IPS-20b (cell line): ENCODE measurements at regions not wholly inside any gene's neighbourhood (a gene's known extent, or its start where the extent isn't known, plus 50 kb on each side); places are given as distances from the start of the nearest gene placed in this dataset.
"Not testable (repeated sequence)": the region's sequence is repeated elsewhere in the genome, so short reads cannot be mapped to it uniquely, and the experiment has no call there.

Experiments
- H3K27ac ChIP-seq: one replicate; pipeline ENCODE4 v1.5.1; 2013; ENCODE audit warnings: low read length
- H3K27me3 ChIP-seq: 2 replicates; pipeline ENCODE4 v1.6.1; 2013; ENCODE audit warnings: mild to moderate bottlenecking, low read length, inconsistent platforms; ENCODE audit not compliant: insufficient read depth
- H3K36me3 ChIP-seq: 2 replicates; pipeline ENCODE4 v1.6.1; 2013; ENCODE audit warnings: low read depth, mild to moderate bottlenecking, inconsistent platforms, low read length, moderate library complexity; ENCODE audit not compliant: insufficient read depth
- H3K4me1 ChIP-seq: 2 replicates; pipeline ENCODE4 v1.6.1; 2013; ENCODE audit warnings: mild to moderate bottlenecking, control low read depth, inconsistent platforms, low read length, moderate library complexity; ENCODE audit not compliant: insufficient read depth
- H3K4me3 ChIP-seq: 2 replicates; pipeline ENCODE4 v1.5.1; 2013; ENCODE audit warnings: mild to moderate bottlenecking, low read length, inconsistent platforms
- H3K9ac ChIP-seq: 2 replicates; pipeline ENCODE4 v1.6.1; 2013; ENCODE audit warnings: low read depth, mild to moderate bottlenecking, inconsistent platforms, low read length, moderate library complexity
- H3K9me3 ChIP-seq: 2 replicates; pipeline ENCODE4 v1.6.1; 2013; ENCODE audit warnings: mild to moderate bottlenecking, low read depth, low read length, inconsistent platforms; ENCODE audit not compliant: insufficient read depth

DNA sequence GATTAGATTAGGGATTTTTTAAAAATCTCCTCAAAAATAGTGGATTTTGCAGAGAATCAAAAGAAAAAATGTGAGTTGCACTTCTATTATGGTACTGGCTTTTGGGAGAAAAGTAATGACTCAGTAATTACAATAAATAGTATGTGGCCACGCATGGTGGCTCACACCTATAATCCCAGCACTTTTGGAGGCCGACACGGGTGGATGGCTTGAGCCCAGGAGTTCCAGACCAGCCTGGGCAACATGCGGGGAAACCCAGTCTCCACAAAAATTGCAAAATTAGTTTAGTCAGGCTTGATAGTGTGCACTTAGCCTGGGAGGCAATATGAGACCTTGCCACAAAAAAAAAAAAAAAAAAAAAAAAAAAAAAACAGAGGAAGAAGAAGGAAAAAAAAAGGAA lies 1098.2 kb downstream of the ZPLD1 start:
- H3K27ac ChIP-seq = no peak overlapping the region
- H3K4me1 ChIP-seq = no peaks in the 10 kb centered on the region
- H3K9ac ChIP-seq = no peak overlapping the region
- H3K4me3 ChIP-seq = no peak overlapping the region
- H3K9me3 ChIP-seq = no peaks in the 10 kb centered on the region
- no peaks in the 10 kb centered on the region for H3K36me3 ChIP-seq
- no peaks in the 10 kb centered on the region for H3K27me3 ChIP-seq

DNA sequence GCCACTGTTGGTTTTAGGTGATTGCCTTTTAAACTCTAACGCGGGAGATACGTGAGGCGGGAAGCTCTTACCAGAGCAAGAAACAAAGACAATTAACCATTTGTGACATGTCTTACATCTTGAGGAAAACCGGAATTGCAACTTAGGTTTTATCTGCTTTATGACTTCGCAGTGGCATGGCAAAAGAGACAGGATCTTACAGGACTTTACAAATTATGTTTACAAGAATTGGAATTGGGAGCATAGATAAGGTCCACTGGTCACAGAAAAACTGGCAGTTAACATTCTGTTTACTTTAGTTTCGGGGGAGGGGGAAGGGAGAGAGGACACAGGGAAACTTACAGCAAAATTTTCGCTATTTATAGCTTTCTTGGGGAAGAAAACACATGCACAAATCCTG lies 1119.6 kb downstream of the ZPLD1 start:
- Histone ChIP-seq H3K9ac (no peak overlapping the region), H3K36me3 (no peaks in the 10 kb centered on the region), H3K9me3 (no peaks in the 10 kb centered on the region), H3K4me3 (no peak overlapping the region), H3K27me3 (no peaks in the 10 kb centered on the region), H3K27ac (no peak overlapping the region), H3K4me1 (no peaks in the 10 kb centered on the region)

DNA sequence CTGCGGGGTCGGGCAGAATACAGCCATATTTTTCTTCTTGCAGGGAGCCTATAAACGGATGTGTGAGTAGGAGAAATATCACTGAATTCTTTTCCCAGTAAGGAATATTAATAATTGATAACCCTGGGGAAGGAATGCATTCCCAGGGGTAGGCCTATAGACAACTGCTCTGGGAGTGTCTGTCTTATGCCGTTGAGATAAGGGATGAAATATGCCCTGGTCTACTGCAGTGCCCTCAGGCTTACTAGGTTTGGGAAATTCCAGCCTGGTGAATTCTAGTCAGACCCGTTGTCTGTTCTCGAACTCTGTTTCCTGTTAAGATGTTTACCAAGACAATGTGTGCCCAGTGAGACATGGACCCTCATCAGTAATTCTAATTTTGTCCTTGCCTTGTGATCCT lies 1129.3 kb downstream of the ZPLD1 start:
- H3K4me3 ChIP-seq, H3K27ac ChIP-seq, H3K9ac ChIP-seq, H3K9me3 ChIP-seq, H3K27me3 ChIP-seq, H3K36me3 ChIP-seq, H3K4me1 ChIP-seq: not testable (repeated sequence)

DNA sequence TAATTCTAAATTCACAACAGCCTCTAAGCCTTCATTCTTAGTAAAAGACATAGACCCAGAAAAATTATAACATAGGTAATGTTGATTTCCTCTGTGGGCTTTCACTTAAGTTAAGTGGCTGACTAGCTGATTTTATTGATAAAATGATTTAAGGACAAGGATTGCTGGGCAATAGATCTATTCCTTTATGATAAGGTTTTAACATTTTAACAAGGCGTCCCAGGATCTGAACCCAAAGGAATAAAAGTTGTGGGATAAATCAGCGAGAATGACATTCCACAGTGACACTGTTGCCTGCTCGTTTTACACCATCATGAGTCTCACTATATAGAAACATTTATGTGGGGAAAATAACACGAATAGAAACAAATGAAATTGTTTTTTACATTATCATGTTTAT lies 1151.0 kb downstream of the ZPLD1 start:
- no peak overlapping the region for H3K27ac ChIP-seq
- no peaks in the 10 kb centered on the region for H3K4me1 ChIP-seq
- H3K4me3 ChIP-seq = no peak overlapping the region

DNA sequence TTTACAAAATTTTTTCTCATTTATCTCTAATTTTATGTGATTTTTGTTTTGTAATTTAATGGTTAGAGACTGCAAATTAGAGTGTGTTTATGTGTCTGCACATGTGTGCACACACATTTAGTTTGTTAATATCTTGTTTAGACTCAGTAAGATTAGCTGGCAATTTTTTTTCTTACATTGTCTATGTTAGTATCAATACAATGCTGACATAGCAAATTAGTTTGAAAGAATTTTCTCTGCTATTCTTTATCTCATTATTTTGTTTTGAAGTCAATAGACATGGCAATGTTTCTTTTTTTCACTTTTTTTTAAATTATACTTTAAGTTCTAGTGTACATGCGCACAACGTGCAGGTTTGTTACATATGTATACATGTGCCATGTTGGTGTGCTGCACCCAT lies 1155.0 kb downstream of the ZPLD1 start:
- H3K36me3 ChIP-seq = no peaks in the 10 kb centered on the region
- no peak overlapping the region for H3K9ac ChIP-seq
- H3K27me3 ChIP-seq = no peaks in the 10 kb centered on the region
- H3K4me3 ChIP-seq = no peak overlapping the region
- H3K27ac ChIP-seq = no peak overlapping the region
- H3K9me3 ChIP-seq = no peaks in the 10 kb centered on the region
- H3K4me1 ChIP-seq = no peaks in the 10 kb centered on the region

More for the DNA sequence above, 1151.0 kb downstream of the ZPLD1 start:
- Histone ChIP-seq H3K27me3 (no peaks in the 10 kb centered on the region), H3K9me3 (no peaks in the 10 kb centered on the region), H3K36me3 (no peaks in the 10 kb centered on the region), H3K9ac (no peak overlapping the region)

DNA sequence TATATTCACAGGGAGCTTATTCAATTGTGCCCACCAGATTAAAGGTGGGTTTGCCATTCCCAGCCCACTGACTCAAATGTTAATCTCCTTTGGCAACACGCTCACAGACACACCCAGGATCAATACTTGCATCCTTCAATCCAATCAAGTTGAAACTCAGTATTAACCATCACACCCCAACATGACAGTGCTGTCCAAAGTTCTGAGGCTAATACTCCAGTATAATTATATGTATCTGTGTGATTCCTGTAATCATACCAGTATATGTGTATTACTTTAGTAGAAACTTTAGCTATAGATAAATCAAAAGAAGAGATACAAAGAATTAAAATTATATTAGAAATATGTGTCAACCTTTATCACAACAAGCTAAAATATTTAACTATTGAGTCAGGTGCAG lies 1166.0 kb downstream of the ZPLD1 start:
- Histone ChIP-seq H3K36me3 (no peaks in the 10 kb centered on the region), H3K9ac (no peak overlapping the region), H3K4me3 (no peak overlapping the region), H3K4me1 (no peaks in the 10 kb centered on the region), H3K27me3 (no peaks in the 10 kb centered on the region), H3K27ac (no peak overlapping the region), H3K9me3 (no peaks in the 10 kb centered on the region)

DNA sequence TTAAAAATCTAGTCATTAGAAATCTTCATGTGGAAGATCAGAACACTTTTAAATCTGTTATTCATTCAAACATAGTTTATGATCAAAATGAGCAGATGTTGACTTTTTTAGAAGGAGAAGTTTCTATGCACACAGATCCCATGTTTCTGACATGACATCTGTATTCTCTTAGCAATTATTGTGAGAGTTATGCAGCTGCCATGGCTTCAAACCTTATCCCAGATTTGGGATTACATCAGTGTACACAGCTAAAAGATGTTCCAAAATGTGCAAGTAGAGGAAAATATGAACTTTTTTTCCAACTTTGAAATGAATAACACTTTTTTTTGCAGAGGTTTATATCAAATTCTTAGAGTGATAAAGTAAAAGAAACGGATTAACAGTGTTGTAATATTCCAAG lies 1166.9 kb downstream of the ZPLD1 start:
- Histone ChIP-seq H3K4me3 (no peak overlapping the region), H3K27me3 (no peaks in the 10 kb centered on the region), H3K9me3 (no peaks in the 10 kb centered on the region), H3K4me1 (no peaks in the 10 kb centered on the region), H3K27ac (no peak overlapping the region), H3K36me3 (no peaks in the 10 kb centered on the region), H3K9ac (no peak overlapping the region)

DNA sequence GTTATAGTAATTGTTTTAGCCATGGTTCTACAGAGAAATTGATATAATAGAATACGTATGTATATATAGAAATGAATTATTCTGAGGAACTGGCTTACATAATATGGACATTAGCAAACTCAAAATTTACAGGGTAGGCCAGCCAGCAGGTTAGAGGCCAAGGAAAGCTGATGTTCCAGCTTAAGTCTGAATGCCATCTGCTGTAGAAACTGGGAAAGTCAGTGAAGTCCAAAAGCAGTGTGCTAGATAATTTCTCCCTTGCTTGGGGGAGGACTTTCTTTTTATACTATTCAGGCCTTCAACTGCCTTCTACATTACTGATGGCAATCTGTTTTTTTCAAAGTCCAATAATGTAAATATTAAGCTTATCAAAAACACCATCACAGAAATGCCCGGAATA lies 1174.7 kb downstream of the ZPLD1 start:
- H3K27ac ChIP-seq = no peak overlapping the region
- no peaks in the 10 kb centered on the region for H3K36me3 ChIP-seq
- H3K4me1 ChIP-seq = no peaks in the 10 kb centered on the region

DNA sequence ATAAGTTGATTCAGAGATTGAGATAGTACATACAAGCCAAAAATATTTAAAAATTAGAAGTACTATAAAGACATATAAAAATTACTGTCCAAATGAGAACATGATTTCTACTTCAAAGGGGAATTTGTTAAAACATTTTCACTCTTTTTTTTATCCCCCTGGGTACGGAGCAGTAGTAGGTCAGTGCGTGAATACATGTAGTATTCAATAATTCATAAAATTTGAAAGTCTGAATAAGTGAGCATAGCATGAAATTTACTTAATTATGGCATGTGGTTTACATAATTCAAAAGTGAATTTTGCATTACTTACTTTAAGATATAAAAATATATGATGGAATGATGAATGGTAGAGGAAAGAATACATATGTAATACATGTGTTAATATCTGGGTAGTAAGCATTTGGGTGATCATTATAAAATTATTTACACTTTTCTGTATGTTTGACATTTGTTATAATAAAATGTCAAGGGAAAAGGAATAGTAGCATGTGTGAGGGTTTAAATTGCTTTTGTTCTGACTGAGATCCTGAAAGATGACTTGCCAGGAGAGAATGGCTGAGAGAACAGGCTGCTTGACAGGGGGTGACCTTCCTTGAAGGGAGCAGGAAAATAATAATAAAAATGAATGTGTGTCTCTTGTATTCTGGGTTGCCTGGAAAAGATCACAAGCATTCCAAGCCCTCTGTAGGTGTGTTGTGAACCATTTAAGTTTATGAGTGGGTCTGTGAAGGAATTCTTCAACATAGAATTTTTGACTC lies 1178.8 kb downstream of the ZPLD1 start:
- Histone ChIP-seq H3K9ac (no peak overlapping the region), H3K9me3 (peaks cover 1% of the 10 kb centered on the region), H3K36me3 (no peaks in the 10 kb centered on the region), H3K27ac (no peak overlapping the region), H3K27me3 (no peaks in the 10 kb centered on the region), H3K4me1 (no peaks in the 10 kb centered on the region), H3K4me3 (no peak overlapping the region)

More for the DNA sequence above, 1174.7 kb downstream of the ZPLD1 start:
- Histone ChIP-seq H3K27me3 (no peaks in the 10 kb centered on the region), H3K9me3 (no peaks in the 10 kb centered on the region), H3K9ac (no peak overlapping the region), H3K4me3 (no peak overlapping the region)

DNA sequence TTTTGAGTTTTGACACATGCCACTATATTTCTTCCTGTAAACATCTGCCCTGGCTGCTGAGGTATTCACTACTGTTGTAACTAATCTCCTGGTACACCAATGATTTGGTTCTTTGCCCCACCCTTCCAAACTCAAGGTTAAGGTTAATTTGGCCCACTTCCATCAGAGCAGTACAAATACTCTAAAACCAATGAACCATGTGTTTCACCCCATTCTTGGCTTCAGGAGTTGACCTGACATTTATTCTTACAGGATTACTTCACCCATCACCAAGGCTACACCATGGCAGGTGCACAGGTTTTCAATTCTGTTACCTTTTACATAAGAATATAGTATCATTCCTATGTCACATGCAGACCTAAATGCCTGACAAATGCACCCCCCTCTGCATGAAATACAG lies 1179.9 kb downstream of the ZPLD1 start:
- no peak overlapping the region for H3K4me3 ChIP-seq
- no peaks in the 10 kb centered on the region for H3K4me1 ChIP-seq
- H3K27me3 ChIP-seq = no peaks in the 10 kb centered on the region
- H3K36me3 ChIP-seq = no peaks in the 10 kb centered on the region
- no peak overlapping the region for H3K27ac ChIP-seq
- no peak overlapping the region for H3K9ac ChIP-seq
- peaks cover 10% of the 10 kb centered on the region for H3K9me3 ChIP-seq

DNA sequence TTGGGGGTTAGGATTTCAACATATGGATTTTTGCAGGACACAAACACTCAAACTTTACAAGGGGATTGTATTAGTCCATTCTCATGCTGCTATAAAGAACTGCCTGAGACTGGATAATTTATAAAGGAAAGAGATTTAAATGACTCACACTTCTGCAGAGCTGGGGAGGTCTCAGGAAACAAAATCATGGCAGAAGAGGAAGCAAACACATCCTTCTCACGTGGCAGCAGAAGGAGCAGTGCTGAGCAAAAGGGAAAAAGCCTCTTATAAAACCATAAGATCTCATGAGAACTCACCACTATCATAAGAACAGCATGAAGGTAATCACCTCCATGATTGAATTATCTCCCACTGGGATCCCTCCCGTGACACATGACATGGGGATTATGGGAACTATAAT lies 1183.1 kb downstream of the ZPLD1 start:
- no peaks in the 10 kb centered on the region for H3K4me1 ChIP-seq
- H3K9me3 ChIP-seq = peaks cover 10% of the 10 kb centered on the region
- no peaks in the 10 kb centered on the region for H3K27me3 ChIP-seq
- no peak overlapping the region for H3K27ac ChIP-seq
- no peaks in the 10 kb centered on the region for H3K36me3 ChIP-seq
- no peak overlapping the region for H3K4me3 ChIP-seq
- no peak overlapping the region for H3K9ac ChIP-seq

DNA sequence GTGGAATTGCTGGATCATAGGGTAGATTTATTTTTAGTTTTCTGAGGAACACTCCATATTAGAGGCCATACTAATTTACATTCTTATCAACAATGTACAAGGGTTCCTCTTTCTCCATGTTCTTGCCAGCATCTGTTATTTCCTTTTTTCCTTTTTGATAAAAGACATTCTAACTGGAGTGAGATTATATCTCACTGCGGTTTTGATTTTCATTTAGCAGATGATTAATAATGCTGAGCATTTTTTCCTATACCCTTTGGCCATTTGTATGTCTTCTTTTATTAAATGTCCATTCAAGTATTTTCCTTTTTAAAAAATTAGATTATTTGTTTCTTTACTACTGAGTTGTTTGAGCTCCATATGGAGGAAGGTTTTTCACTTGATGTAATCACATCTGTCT lies 1189.5 kb downstream of the ZPLD1 start:
- Histone ChIP-seq H3K27ac (no peak overlapping the region), H3K36me3 (no peaks in the 10 kb centered on the region), H3K4me1 (no peaks in the 10 kb centered on the region), H3K27me3 (no peaks in the 10 kb centered on the region), H3K9ac (no peak overlapping the region), H3K4me3 (no peak overlapping the region), H3K9me3 (peaks cover 2% of the 10 kb centered on the region; the same call in 1 of the 2 replicates)
